ENCODE measurements at regions not wholly inside any gene's neighbourhood (a gene's known extent, or its start where the extent isn't known, plus 50 kb on each side); places are given as distances from the start of the nearest gene placed in this dataset.

DNA sequence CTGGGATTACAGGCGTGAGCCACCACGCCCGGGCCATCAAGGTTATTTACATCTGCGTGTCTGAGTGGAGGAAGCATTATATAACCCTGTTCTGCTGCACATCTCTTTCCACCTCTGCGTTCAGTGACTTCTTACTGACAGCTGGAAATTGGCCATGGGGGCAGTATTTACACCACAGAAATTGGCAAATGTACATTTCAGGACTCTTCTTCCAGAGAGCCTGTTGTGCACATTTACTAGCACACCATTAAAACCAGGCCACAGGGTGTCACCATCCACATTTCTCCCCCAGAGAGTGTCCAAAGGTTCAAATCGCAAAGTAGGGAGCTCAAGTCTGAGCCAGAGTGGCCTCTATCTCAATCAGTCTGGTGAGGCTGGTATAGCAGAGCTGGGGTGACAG lies 62.9 kb upstream of the SNX9 start:
- TF ChIP-seq CTCF (IDR thresholded peaks at IDR 0.05), result no peak
- no peak for TF ChIP-seq RFX5 (IDR thresholded peaks at IDR 0.05)
- TF ChIP-seq POLR2A (IDR thresholded peaks at IDR 0.05; ENCODE audit: low read length), result no peak
- TF ChIP-seq, protein P1, sequence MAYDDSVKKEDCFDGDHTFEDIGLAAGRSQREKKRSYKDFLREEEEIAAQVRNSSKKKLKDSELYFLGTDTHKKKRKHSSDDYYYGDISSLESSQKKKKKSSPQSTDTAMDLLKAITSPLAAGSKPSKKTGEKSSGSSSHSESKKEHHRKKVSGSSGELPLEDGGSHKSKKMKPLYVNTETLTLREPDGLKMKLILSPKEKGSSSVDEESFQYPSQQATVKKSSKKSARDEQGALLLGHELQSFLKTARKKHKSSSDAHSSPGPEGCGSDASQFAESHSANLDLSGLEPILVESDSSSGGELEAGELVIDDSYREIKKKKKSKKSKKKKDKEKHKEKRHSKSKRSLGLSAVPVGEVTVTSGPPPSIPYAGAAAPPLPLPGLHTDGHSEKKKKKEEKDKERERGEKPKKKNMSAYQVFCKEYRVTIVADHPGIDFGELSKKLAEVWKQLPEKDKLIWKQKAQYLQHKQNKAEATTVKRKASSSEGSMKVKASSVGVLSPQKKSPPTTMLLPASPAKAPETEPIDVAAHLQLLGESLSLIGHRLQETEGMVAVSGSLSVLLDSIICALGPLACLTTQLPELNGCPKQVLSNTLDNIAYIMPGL (CRISPR knock-in tag; IDR thresholded peaks at IDR 0.05; ENCODE audit: borderline replicate concordance), result no peak
- TF ChIP-seq CEBPB (IDR thresholded peaks at IDR 0.05), result no peak
- TF ChIP-seq NR3C1 (IDR thresholded peaks at IDR 0.05), result no peak
